Esophagus mucosa (tissue), 1 donor: ENCODE measurements at regions not wholly inside any gene's neighbourhood (a gene's known extent, or its start where the extent isn't known, plus 50 kb on each side); places are given as distances from the start of the nearest gene placed in this dataset.

Experiments
- ATAC-seq: fragments of 200-7000 bp; cut with Tn5 transposase; one replicate; pipeline ENCODE4 v1.9.1; 2020
- donor health status: DM: yes; HTN: yes; CAD: no.

GRCh38 chr2:198325359-198325758 is 521.0 kb downstream of the PLCL1 start:
- no peak for ATAC-seq

- no peak for ATAC-seq
Observed at GRCh38 chr2:198324071-198324470, 519.7 kb downstream of the PLCL1 start.

GRCh38 chr2:198322275-198322674 is 517.9 kb downstream of the PLCL1 start:
- no peak for ATAC-seq

DNA sequence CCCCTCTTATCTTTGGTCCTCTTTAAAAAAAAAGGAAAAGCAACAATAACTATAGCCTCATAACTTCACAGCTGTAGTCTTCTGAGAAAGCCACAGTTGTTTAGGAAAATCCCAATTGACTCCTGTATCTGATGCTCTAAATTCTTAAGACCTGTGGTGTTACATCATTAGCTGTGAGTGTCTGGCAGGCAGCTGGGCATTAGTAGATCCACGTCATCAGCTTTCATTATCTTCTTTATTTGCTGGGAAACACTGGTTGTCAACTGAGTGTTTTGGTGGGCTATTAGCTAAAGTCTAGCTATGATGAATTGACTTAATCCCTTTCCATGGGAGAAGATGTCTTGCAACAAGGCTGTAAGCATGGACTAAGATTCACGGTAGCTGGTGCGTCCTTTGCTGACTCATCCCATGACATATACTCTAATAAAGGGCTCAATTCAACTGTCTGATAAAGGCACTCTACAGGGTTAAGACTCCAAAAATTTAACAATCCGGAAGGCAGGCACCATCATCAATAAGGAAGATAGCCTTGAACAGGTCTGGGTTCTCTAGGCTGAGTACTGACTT is 517.2 kb downstream of the PLCL1 start:
- no peak for ATAC-seq

- ATAC-seq = no peak
Observed at GRCh38 chr2:198316852-198317396, 512.5 kb downstream of the PLCL1 start.

GRCh38 chr2:198315791-198316630 is 511.6 kb downstream of the PLCL1 start:
- no peak for ATAC-seq

DNA sequence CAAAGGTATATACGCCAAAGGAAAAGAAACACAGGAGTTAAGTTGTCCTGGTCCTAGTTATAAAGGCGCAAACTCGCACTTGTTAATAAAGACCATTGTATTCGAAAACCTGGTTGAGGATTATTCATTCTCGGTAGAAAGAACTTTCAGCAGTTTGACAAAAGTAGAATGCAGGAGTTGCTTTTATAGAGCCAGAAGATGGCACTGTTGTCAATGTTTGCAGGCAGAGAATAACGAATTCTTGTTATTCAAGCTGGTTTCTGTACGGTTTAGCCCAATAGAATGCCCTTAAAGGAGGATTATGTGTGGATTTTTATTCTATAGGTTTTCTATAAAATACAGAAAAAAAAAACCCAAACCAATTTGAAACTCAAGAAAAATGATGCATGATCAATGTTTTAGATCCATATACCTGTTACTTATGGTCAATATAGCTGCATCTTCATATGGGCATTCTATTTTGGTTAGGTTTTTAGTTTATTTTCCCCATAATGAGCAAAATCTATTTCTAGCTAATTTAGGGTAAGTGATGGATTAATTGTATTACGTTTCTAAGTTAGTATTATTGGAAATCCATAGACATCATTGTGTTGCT is 510.3 kb downstream of the PLCL1 start:
- ATAC-seq = no peak

GRCh38 chr2:198312596-198313483 is 508.4 kb downstream of the PLCL1 start:
- ATAC-seq = no peak

DNA sequence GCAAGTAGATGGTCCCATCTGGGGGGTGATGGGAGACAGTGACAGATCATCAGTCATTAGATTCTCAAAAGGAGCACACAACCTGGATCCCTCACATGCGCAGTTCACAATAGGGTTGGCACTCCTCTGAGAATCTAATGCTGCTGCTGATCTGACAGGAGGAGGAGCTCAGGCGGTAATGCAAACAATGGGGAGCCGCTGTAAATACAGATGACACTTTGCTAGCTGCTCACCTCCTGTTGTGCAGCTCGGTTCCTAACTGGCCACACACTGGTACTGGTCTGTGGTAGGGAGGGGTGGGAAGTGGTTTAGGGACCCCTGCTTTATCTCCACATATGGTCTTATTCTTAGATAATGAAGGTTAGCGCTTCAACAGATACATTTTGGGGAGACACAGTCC is 506.6 kb downstream of the PLCL1 start:
- ATAC-seq = no peak

DNA sequence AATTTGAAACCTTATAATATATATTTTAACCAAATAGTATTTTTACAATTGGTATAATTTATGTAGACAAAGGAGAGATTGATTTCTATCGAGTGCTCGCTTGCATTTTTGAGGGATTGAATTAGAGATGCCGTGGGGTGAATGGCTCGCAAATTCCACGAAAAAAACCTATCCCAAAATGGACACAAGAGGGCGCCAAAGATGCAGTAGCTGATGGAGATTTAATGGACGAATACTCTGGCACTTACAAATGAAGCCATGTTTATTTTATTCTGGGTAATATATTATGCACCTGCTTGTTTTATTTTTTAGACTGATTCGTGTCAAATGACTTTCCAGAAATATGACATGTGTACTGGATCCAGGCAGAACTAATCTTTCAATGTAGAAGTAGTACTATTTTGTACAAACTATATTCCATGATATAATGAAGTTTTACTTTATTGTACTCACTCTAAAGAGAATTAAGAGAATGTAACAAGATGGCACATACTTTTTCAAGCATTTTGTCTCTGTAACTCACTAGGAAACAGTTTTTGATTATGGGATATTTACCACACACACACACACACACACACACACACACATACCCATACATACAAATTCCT is 505.4 kb downstream of the PLCL1 start:
- ATAC-seq = no peak

DNA sequence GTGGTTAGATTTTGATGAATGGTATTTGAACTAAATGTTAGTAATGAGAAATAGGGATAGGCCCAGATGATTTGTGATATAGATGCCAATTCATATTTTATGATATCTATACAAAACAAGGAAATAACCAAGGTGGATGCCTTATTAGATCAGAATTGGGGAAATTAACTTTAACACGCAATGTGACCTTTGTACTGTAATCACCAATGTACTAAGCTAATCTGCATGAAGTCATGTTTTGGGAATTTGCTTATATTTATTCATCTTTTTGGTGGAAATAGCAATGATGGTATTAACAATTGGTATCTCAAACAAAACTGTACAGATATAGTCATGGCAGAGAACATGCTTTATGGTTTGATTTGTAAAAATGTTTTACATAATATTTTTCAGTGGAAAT is 504.7 kb downstream of the PLCL1 start:
- ATAC-seq = no peak

DNA sequence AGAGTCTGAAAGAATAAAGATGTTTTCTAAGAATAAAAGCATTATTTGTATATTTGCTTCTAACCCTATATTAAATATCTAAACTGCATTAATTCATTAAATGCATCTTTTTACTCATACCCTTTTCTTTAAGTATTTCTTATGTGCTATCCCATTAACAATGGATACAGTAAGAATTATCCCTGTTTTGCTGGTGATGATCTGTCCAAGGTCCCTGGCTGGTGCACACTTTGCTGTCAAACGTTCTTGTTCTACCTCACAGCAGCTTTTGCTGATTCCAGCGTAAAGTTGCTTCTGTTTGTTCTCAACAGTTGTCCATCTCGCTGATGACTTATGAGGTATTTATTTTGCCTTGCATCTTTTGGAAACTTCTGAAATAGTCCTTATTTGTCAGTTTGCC is 504.0 kb downstream of the PLCL1 start:
- no peak for ATAC-seq

DNA sequence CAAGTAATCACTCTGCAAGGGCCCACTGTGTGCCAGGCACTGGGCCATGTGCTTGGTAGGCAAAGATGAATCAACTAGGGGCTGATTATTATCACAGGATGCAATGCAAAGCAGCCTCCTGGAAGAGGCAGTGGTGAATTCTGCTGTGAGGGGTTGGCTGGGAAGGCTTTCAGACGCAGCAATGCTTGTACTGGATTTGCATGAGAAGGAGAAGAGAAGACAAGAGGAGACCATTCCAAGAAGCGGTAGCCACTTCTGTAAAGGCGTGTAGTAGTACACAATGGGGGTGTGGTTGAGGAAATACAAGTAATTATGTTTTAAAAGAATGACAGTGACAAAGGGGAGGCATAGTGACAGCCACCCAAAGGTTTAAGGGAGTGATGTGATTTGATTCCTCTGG is 502.7 kb downstream of the PLCL1 start:
- no peak for ATAC-seq

DNA sequence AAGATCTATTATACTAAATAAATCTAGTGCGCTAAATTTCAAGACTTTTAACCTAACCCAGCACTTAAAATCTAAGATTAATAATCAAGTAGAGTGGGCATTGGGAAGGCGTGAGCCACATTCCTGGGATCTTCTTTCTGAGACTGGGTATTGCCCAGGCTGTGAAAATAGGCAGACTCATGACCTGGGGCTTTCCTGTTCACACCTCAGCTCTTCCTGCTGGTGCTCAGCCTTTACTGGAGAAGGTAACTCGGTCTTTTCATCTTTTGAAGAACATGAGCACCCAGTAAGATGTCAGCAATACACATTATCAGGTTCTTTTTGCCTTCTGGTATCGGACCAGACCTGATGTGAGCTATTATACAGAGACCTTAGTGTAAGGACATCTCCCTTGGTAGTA is 500.5 kb downstream of the PLCL1 start:
- ATAC-seq = no peak

GRCh38 chr2:198297350-198297749 is 493.0 kb downstream of the PLCL1 start:
- no peak for ATAC-seq

GRCh38 chr2:198296665-198297308 is 492.4 kb downstream of the PLCL1 start:
- ATAC-seq = peak; percentile 52

GRCh38 chr2:198293281-198293680 is 488.9 kb downstream of the PLCL1 start:
- no peak for ATAC-seq

DNA sequence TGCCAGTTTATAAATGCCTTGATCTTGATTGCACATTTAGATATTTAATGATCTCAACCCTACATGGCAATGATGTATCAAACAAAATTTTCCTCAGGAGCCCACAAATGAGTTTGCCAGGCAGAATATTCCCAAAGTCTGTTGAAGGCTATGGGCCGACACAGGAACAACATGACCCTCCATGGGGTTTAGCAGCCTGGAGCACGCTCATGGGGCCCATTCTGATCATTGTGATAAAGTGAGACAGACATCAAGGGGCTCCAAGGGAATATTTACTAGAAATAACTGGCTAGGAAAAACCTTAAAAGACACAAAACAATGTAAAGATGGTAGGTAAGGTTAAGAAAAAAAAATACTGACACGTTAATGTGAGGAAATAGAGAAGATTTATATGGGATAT is 485.4 kb downstream of the PLCL1 start:
- no peak for ATAC-seq

DNA sequence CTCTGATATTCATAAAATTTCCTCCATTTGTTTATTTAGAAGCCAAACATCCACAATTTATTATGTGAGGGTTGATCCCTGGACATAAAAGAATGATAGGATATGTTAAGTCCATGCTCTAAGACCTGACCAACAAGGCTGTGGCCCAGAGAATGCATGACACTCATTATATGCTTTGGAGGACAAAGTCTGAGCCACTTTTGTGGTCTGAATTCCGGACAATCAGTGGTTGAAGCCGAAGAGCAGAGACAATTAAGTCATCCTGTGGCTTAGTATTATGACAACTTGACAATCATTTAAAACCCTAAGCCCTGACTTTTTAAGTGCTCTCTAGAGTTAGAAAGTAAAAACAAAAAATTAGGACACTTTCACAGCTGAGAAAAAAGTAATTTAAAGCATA is 483.3 kb downstream of the PLCL1 start:
- no peak for ATAC-seq

DNA sequence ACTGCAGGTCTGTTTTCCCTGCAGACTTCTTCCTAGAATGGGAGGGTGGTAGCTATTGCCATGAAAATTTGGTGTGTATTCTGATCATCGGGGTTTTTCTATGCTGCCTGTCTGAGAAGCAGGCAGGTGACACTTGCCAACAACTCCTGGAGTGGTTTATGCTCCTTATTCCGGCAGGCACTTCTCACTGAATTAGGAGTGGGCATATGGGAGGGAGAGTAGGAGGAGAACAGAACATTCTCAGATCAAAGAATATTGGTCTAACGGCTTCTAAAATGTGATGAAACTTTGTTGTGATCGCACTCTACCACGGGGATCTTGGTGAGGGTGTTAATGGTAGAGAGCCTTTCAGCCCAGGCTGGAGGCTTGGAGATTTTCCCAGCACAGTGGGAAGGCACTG is 480.8 kb downstream of the PLCL1 start:
- no peak for ATAC-seq

DNA sequence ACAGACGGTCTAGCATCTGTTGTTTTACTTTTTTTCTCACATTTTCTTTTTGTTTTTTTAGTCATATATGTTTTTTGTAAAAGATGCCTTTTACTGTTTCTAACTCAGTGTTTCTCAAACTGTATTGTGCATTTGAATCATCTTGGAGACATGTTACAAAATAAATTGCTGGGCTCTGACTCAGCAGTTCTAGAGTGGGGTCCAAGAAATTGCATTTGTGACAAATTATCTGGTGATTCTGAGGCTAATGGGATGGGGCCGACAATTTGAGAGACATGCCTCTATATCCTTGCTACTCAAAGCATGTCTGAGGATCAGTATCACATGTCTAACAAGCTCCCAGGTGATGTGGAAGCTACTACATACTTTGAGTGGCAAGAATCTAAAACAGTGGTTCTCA is 478.8 kb downstream of the PLCL1 start:
- ATAC-seq = no peak

DNA sequence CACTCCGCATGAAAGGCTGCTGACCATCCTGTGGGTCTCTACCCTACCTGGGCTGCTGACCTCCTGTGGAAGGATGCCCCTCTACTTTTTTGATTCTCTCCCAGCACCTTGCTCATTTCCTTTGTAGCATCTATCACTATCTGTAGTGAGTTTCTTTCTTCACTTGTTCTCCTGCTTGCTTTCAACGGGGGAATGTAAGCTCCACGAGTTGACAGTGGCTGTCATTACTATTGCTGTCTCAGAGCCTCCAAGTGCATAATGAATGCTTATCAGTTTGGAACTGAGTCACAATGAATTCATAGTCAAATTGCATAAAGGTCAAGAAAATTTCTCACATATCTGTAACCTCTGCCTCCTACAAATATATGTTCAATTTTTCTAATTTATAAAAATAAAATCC is 477.7 kb downstream of the PLCL1 start:
- ATAC-seq = no peak
